H9 (cell line): ENCODE measurements at regions not wholly inside any gene's neighbourhood (a gene's known extent, or its start where the extent isn't known, plus 50 kb on each side); places are given as distances from the start of the nearest gene placed in this dataset.
A peak's percentile ranks its signal among the peaks of the same experiment; 100 is the strongest.

ENCODE experiments used
- DNase-seq: peaks from one replicate; pipeline ENCODE4 v3.0.0-alpha.2; 2017
- H2AFZ ChIP-seq: one replicate; pipeline ENCODE4 v1.6.1; 2013; ENCODE audit warnings: mild to moderate bottlenecking, low read length, control low read depth, moderate library complexity
- H2AK5ac ChIP-seq: 2 replicates; pipeline ENCODE4 v1.6.1; 2013; ENCODE audit warnings: low read length, control low read depth, mixed read lengths; ENCODE audit not compliant: insufficient read length
- H2BK120ac ChIP-seq: one replicate; pipeline ENCODE4 v1.6.1; 2013; ENCODE audit warnings: low read depth, mild to moderate bottlenecking, low read length, control low read depth, inconsistent platforms; ENCODE audit not compliant: poor library complexity, severe bottlenecking
- H2BK12ac ChIP-seq: 2 replicates; pipeline ENCODE4 v1.6.1; 2013; ENCODE audit warnings: low read length, control low read depth, mixed read lengths, low read depth; ENCODE audit not compliant: insufficient read length
- H2BK15ac ChIP-seq: 2 replicates; pipeline ENCODE4 v1.6.1; 2013; ENCODE audit warnings: low read depth, low read length, control low read depth
- H2BK20ac ChIP-seq: one replicate; pipeline ENCODE4 v1.6.1; 2013; ENCODE audit warnings: low read depth, mild to moderate bottlenecking, low read length, control low read depth, inconsistent platforms; ENCODE audit not compliant: poor library complexity, severe bottlenecking
- H2BK5ac ChIP-seq: 2 replicates; pipeline ENCODE4 v1.6.1; 2013; ENCODE audit warnings: low read length, control low read depth, mixed read lengths; ENCODE audit not compliant: insufficient read length
- H3K14ac ChIP-seq: 2 replicates; pipeline ENCODE4 v1.6.1; 2013; ENCODE audit warnings: low read length, control low read depth; ENCODE audit not compliant: insufficient read depth
- H3K18ac ChIP-seq: 2 replicates; pipeline ENCODE4 v1.6.1; 2013; ENCODE audit warnings: low read depth, mild to moderate bottlenecking, mixed read lengths, low read length, control low read depth; ENCODE audit not compliant: insufficient read length
- H3K23ac ChIP-seq: 2 replicates; pipeline ENCODE4 v1.6.1; 2013; ENCODE audit warnings: low read length, control low read depth, mixed read lengths, low read depth; ENCODE audit not compliant: insufficient read length
- H3K23me2 ChIP-seq: 2 replicates; pipeline ENCODE4 v1.6.1; 2013; ENCODE audit warnings: low read depth, mild to moderate bottlenecking, mixed read lengths, low read length, control low read depth; ENCODE audit not compliant: insufficient read length, poor library complexity, severe bottlenecking
- H3K27ac ChIP-seq: 2 replicates; pipeline ENCODE4 v1.5.1; 2013; ENCODE audit warnings: low read length, control low read depth, mixed read lengths, low read depth; ENCODE audit not compliant: insufficient read length
- H3K27me3 ChIP-seq: 2 replicates; pipeline ENCODE4 v1.6.1; 2013; ENCODE audit warnings: low read length, control low read depth, inconsistent platforms; ENCODE audit not compliant: insufficient read depth
- H3K4ac ChIP-seq: 2 replicates; pipeline ENCODE4 v1.6.1; 2013; ENCODE audit warnings: low read depth, mild to moderate bottlenecking, control low read depth, inconsistent platforms, low read length, moderate library complexity
- H3K4me1 ChIP-seq: 2 replicates; pipeline ENCODE4 v1.6.1; 2013; ENCODE audit warnings: low read length, control low read depth, inconsistent platforms; ENCODE audit not compliant: insufficient read depth
- H3K4me2 ChIP-seq: 2 replicates; pipeline ENCODE4 v1.6.1; 2013; ENCODE audit warnings: low read length, control low read depth, mixed read lengths; ENCODE audit not compliant: insufficient read length, insufficient read depth
- H3K56ac ChIP-seq: 2 replicates; pipeline ENCODE4 v1.6.1; 2013; ENCODE audit warnings: low read depth, mild to moderate bottlenecking, mixed read lengths, low read length, control low read depth; ENCODE audit not compliant: insufficient read length
- H3K79me1 ChIP-seq: 2 replicates; pipeline ENCODE4 v1.6.1; 2013; ENCODE audit warnings: low read depth, mild to moderate bottlenecking, moderate library complexity, low read length, control low read depth, inconsistent platforms; ENCODE audit not compliant: insufficient read depth, poor library complexity, severe bottlenecking
- H3K79me2 ChIP-seq: 2 replicates; pipeline ENCODE4 v1.6.1; 2013; ENCODE audit warnings: low read length, control low read depth, inconsistent platforms; ENCODE audit not compliant: insufficient read depth
- H3K9ac ChIP-seq: 2 replicates; pipeline ENCODE4 v1.6.1; 2013; ENCODE audit warnings: low read length, control low read depth, mixed read lengths; ENCODE audit not compliant: insufficient read length; ENCODE audit errors: extremely low read depth
- H3K9me3 ChIP-seq: one replicate; pipeline ENCODE4 v1.6.1; 2013; ENCODE audit warnings: low read depth, low read length, inconsistent platforms; ENCODE audit not compliant: control insufficient read depth
- H3T11ph ChIP-seq: one replicate; pipeline ENCODE4 v1.6.1; 2013; ENCODE audit warnings: mild to moderate bottlenecking, low read length, control low read depth, inconsistent platforms
- H4K20me1 ChIP-seq: one replicate; pipeline ENCODE4 v1.6.1; 2013; ENCODE audit not compliant: control insufficient read depth, insufficient read length, insufficient read depth
- H4K5ac ChIP-seq: 2 replicates; pipeline ENCODE4 v1.6.1; 2013; ENCODE audit warnings: low read depth, mild to moderate bottlenecking, mixed read lengths, low read length, control low read depth; ENCODE audit not compliant: insufficient read length
- H4K8ac ChIP-seq: replicated peaks from 2 replicates; pipeline ENCODE4 v1.6.1; 2013; ENCODE audit warnings: low read length, control low read depth, mixed read lengths, low read depth; ENCODE audit not compliant: insufficient read length
- H4K91ac ChIP-seq: 2 replicates; pipeline ENCODE4 v1.6.1; 2013; ENCODE audit warnings: low read depth, mild to moderate bottlenecking, moderate library complexity, mixed read lengths, low read length, control low read depth; ENCODE audit not compliant: insufficient read length
- H3K27ac Mint-ChIP-seq, 3 experiments: 2 replicates in 2 of 3; 3 replicates in 1 of 3; pipeline ENCODE4 v1.8.0; 2020 to 2021; ENCODE audit warnings: mixed read lengths in 3 of 3, mild to moderate bottlenecking in 1 of 3, moderate library complexity in 1 of 3
- H3K27me3 Mint-ChIP-seq: 2 replicates; pipeline ENCODE4 v1.8.0; 2021; ENCODE audit warnings: low read depth, mild to moderate bottlenecking, moderate library complexity, mixed read lengths
- H3K36me3 Mint-ChIP-seq, 3 experiments: 2 replicates in 2 of 3; 3 replicates in 1 of 3; pipeline ENCODE4 v1.8.0; 2020 to 2021; ENCODE audit warnings: low read depth in 3 of 3, mixed read lengths in 3 of 3; ENCODE audit not compliant: insufficient read depth in 1 of 3
- H3K4me1 Mint-ChIP-seq, 2 experiments: 2 replicates each; pipeline ENCODE4 v1.8.0; 2020; ENCODE audit warnings: mixed read lengths in 2 of 2
- H3K4me3 Mint-ChIP-seq, 2 experiments: 2 replicates in 1 of 2; 3 replicates in 1 of 2; pipeline ENCODE4 v1.8.0; 2020 to 2021; ENCODE audit warnings: mild to moderate bottlenecking in 2 of 2, mixed read lengths in 2 of 2, moderate library complexity in 1 of 2
- H3K9me3 Mint-ChIP-seq, 2 experiments: 2 replicates in 1 of 2; 3 replicates in 1 of 2; pipeline ENCODE4 v1.8.0; 2020; ENCODE audit warnings: mild to moderate bottlenecking in 2 of 2, mixed read lengths in 2 of 2, moderate library complexity in 1 of 2
- WGBS: extraction: QIAGEN DNeasy Blood & Tissue Kit; methylation state at CpG from one replicate; pipeline ENCODE4 v1.1.7; 2013; ENCODE audit warnings: missing lambda C conversion rate, low lambda C conversion rate, mixed read lengths; ENCODE audit not compliant: insufficient read length; ENCODE audit errors: extremely low coverage; 5-methylcytosine and 5-hydroxymethylcytosine counted together
- TF ChIP-seq, protein P1 (sequence below): fragments of 200-600 bp; sonication (generic); conservative IDR thresholded peaks from 3 replicates; pipeline ENCODE4 v1.8.0; 2021; ENCODE audit warnings: antibody characterized with exemption, mild to moderate bottlenecking

DNA sequence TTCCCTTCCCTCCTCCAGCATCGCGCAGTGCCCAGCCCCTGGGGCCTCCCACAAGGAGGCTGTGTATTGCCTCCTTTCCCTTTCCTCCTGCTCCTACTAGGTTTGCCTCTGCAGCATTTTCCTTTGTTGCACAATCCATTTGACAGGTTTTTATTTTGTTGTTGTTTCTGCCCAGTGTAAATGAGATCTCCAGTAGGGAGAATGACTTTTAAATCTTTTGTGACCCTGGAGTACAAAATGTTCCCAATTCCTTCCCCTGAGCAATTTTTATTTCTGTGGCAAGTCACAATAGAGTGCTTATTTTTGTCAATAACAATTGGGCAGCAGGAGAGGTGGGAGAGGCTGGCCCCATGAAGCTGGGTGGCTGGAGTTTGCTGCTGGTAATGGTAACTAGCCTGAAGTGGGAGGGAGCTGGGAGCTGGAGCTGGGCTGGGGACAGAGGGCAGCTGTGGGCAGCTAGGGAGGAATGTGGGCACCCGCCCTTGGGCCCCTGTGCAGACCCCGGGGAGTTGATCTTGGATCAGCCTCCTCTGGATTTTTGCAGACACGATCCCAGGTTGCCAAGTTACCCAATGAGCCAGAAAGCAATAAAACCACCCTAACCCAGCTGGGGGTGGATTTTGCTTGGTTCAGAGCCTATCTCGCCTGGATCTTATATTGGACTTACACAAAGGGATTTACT, 160.1 kb downstream of the KTN1 start:
- Histone ChIP-seq H3T11ph (no peak overlapping the region), H3K4me1 (no peaks in the 10 kb centered on the region), H2AK5ac (no peak overlapping the region), H2BK120ac (no peak overlapping the region), H4K91ac (no peak overlapping the region), H3K79me1 (no peaks in the 10 kb centered on the region), H2BK5ac (no peak overlapping the region), H3K23ac (no peak overlapping the region), H3K23me2 (no peaks in the 10 kb centered on the region), H4K5ac (no peak overlapping the region), H4K8ac (no peak overlapping the region), H3K18ac (no peak overlapping the region), H2AFZ (no peak overlapping the region), H3K9me3 (no peaks in the 10 kb centered on the region), H3K56ac (no peak overlapping the region), H3K27ac (no peak overlapping the region), H3K4ac (no peak overlapping the region), H3K79me2 (no peaks in the 10 kb centered on the region), H2BK15ac (no peak overlapping the region), H3K4me2 (no peak overlapping the region), H3K9ac (no peak overlapping the region), H2BK20ac (no peak overlapping the region), H3K14ac (no peak overlapping the region), H4K20me1 (no peaks in the 10 kb centered on the region), H3K27me3 (no peaks in the 10 kb centered on the region), H2BK12ac (no peak overlapping the region)
- TF ChIP-seq, protein P1, sequence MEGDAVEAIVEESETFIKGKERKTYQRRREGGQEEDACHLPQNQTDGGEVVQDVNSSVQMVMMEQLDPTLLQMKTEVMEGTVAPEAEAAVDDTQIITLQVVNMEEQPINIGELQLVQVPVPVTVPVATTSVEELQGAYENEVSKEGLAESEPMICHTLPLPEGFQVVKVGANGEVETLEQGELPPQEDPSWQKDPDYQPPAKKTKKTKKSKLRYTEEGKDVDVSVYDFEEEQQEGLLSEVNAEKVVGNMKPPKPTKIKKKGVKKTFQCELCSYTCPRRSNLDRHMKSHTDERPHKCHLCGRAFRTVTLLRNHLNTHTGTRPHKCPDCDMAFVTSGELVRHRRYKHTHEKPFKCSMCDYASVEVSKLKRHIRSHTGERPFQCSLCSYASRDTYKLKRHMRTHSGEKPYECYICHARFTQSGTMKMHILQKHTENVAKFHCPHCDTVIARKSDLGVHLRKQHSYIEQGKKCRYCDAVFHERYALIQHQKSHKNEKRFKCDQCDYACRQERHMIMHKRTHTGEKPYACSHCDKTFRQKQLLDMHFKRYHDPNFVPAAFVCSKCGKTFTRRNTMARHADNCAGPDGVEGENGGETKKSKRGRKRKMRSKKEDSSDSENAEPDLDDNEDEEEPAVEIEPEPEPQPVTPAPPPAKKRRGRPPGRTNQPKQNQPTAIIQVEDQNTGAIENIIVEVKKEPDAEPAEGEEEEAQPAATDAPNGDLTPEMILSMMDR: no peak
- Mint-ChIP-seq H3K36me3 (no peaks in the 10 kb centered on the region; a peak in 3 of 7 replicates), H3K27ac (peak overlapping the region in 1 of 3 experiments; percentile 62; a peak in 1 of 7 replicates), H3K9me3 (peaks cover 2 to 6% of the 10 kb centered on the region in 2 experiments; a peak in 2 of 5 replicates), H3K4me3 (no peak overlapping the region), H3K4me1 (peaks cover 10 to 18% of the 10 kb centered on the region in 2 experiments), H3K27me3 (no peaks in the 10 kb centered on the region)
- DNase-seq: no peak
- WGBS: no CpG with 5 or more reads among the region's 6 CpGs
